Epithelial cell of proximal tubule (primary cell): ENCODE measurements at regions not wholly inside any gene's neighbourhood (a gene's known extent, or its start where the extent isn't known, plus 50 kb on each side); places are given as distances from the start of the nearest gene placed in this dataset.

Source experiments
- DNase-seq: peaks from one replicate; pipeline ENCODE4 v3.0.0-alpha.2; 2011; ENCODE audit warnings: low read depth
- H3K4me3 ChIP-seq: 2 replicates; pipeline ENCODE4 v1.5.1; 2011; ENCODE audit warnings: low read depth, mild to moderate bottlenecking, low read length
- TF ChIP-seq, protein P1 (sequence below): conservative IDR thresholded peaks from 2 replicates; pipeline ENCODE4 v1.5.1; 2012; ENCODE audit warnings: low read depth, mild to moderate bottlenecking, low read length

DNA sequence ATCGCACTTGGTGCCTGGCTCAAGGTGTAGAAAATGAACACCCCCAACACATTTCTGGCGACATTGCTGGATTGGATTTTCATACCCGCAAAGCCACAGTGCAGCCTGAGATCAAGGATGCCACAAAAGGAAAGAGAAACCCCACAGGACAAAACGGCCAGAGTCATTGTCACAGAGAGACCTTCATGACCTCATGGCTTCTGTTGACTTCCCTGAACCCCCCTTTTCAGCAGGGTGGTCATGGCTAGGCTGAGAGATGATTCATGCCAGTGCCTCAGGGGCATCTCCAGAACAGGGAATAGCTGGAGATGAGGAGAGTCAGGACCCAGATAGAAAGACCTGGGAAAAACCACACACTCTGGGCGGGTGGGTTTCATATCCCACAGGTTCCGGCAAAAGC, 122.0 kb downstream of the C16orf95 start:
- H3K4me3 ChIP-seq = no peak overlapping the region
- TF ChIP-seq, protein P1, sequence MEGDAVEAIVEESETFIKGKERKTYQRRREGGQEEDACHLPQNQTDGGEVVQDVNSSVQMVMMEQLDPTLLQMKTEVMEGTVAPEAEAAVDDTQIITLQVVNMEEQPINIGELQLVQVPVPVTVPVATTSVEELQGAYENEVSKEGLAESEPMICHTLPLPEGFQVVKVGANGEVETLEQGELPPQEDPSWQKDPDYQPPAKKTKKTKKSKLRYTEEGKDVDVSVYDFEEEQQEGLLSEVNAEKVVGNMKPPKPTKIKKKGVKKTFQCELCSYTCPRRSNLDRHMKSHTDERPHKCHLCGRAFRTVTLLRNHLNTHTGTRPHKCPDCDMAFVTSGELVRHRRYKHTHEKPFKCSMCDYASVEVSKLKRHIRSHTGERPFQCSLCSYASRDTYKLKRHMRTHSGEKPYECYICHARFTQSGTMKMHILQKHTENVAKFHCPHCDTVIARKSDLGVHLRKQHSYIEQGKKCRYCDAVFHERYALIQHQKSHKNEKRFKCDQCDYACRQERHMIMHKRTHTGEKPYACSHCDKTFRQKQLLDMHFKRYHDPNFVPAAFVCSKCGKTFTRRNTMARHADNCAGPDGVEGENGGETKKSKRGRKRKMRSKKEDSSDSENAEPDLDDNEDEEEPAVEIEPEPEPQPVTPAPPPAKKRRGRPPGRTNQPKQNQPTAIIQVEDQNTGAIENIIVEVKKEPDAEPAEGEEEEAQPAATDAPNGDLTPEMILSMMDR = no peak
- no peak for DNase-seq

DNA sequence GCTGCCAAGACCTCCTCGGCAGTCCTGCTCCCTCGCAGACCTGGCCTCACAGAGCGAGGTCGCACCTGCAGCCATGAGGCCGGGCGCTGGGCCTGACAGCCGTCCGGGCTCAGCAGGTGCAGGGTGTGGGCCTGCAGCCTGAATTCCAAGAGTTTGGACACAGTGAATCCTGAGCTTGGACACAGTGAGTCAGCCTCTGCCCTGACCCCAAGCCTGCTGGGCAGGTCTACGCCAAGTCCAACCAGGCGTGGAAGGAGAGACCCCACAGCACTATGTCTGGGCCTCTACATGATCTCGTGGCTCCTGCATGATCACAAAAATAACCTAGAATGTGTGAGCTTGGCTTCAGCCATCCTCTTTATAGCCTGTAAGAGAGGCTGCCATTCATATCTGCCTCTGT, 121.0 kb downstream of the C16orf95 start:
- DNase-seq = no peak
- TF ChIP-seq, protein P1 = no peak
- H3K4me3 ChIP-seq = no peak overlapping the region

DNA sequence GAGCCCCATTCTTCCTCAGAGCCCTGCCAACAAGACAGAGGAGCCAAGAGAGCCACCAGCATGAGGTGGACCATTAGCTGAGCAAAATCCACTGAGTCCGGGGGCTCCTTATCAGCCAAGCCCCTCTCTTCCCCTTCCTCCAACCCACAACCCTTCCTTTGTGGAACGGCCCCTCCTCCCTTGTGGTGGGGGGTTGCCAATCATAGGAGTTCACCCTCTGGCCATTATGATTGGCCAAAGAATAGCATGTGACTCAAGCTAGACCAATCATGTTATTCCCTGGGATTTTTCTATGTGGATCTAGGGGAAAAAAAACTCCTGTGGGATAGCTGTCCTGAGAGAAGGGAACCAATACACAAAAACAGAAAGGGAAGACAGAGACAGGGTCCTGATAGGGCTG, 120.5 kb downstream of the C16orf95 start:
- no peak for DNase-seq
- no peak overlapping the region for H3K4me3 ChIP-seq
- TF ChIP-seq, protein P1 = no peak

DNA sequence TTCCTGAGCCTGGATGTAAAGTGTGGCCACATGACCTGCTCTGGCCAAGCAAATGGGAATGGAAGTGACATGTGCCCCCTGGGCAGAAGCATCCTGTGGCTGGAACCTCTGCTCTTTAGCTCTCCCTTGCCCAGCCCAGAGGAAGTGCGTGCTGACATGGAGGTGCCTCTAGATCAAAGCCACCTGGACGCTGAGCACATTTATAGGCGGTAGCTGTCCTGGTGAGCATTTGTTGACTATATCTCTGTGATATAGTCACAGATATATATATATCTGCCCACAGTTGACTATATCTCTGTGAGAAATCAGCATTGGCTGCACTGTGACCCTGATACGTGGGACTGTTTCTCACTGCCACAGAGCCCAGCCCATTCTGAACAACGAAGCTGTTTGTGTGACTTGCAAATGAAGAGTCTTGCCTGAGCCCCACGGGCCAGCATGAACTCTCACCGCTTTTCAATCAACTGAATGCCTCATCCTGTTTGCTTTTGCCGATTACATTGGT, 118.8 kb downstream of the C16orf95 start:
- TF ChIP-seq, protein P1 = no peak
- DNase-seq = no peak
- H3K4me3 ChIP-seq = no peak overlapping the region

DNA sequence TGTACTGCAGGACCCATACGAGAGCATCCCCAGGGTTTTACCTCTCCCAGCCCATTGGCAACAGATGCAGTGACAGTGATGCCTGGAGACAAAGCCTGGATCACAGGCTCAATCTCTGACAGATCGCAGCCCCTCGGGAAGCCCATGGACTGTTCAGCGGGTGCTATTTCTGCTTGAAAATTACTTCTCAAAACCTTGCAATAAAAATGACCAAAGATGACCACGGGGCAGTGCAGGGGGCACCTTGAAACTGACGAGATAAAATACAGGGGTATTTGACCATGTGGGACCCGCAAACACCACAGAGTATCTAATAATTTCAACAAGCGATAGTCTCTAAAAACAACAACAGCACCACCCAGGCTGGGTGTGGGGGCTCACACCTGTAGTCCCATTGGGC, 118.3 kb downstream of the C16orf95 start:
- TF ChIP-seq, protein P1 = no peak
- H3K4me3 ChIP-seq = no peak overlapping the region
- DNase-seq = no peak

DNA sequence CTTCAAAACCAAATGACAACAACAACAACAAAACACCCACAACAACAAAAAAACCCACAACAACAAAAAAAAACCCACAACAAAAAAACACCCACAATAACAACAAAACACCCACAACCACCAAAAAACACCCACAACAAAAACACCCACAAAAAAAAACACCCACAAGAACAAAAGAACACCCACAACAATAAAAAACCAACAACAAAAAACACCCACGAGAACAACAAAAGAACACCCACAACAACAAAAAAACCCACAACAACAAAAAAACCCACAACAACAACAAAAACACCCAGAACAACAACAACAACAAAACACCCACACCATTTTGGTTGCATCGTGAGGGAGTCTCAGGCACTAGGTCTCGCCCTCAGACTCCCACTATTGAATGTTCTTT, 117.8 kb downstream of the C16orf95 start:
- no peak for DNase-seq
- TF ChIP-seq, protein P1 = no peak
- H3K4me3 ChIP-seq = no peak overlapping the region

DNA sequence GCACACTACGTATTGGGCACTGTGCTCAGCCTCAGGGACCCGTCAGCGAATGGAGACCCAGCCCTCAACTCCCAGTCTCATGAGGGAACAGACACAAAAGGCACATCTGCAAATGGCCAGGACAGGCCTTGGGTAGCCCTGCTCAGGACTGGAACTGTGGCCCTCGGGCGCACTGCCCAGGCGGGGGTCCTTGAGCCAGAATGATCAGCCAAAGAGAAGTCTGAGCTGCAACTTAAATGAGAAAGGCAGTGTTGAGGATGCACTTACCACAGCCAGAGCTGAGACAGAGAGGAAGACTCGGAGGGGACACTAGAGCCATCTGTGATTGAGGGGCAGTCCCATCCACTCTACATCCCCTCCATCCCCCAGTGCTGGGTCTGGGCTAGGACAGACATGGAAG, 117.3 kb downstream of the C16orf95 start:
- DNase-seq = no peak
- TF ChIP-seq, protein P1 = no peak
- H3K4me3 ChIP-seq = no peak overlapping the region
